Peyer's patch (tissue), 4 donors: ENCODE measurements at regions not wholly inside any gene's neighbourhood (a gene's known extent, or its start where the extent isn't known, plus 50 kb on each side); places are given as distances from the start of the nearest gene placed in this dataset.

Source experiments
- CTCF ChIP-seq, 6 experiments: fragments of 450-650 bp in 4 of 6; fragments of 200-600 bp in 2 of 6; sonication (generic) in 1 of 6; IDR thresholded peaks; one replicate each; pipeline ENCODE4 v1.5.1; 2017 to 2019; ENCODE audit warnings: antibody characterized with exemption in 6 of 6, mild to moderate bottlenecking in 3 of 6, moderate library complexity in 1 of 6
- POLR2A ChIP-seq, 2 donors: fragments of 450-650 bp; IDR thresholded peaks; one replicate each; pipeline ENCODE4 v1.5.1; 2017; ENCODE audit warnings: antibody characterized with exemption in 2 of 2, mild to moderate bottlenecking in 2 of 2, moderate library complexity in 2 of 2

DNA sequence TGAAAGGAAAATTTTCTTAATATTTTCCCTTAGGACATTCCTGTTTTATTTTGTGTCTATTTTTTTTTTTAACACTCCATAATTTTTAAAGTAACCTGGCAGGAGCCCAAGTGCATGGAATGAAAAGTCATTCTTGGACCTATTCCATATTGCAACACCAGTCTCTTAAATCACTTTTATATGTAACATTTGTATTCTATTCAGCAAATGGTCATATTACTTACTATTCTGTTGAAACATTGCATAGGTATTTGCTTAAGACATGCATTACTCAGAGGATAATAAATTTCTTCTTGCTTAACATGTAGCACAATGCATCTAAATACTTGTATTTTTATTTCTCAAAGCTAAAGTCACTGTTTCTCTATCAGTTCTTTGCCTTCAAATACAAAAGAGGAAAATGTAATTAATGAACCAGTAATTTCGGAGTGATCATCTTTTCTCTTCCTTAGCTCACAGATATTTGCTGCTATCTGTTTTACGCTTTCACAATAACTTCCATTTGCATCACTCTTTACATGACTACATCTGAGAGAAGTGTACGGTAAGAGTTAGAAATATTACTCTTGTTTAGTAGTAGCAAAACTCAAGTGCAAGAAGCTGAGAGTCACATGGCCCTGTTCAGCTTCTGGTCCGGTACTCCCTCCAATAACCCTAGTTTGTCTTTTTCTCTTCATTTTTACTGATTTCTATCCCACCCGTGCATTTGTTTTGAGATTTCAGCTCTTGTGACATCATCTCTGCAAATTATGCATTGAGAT is 394.8 kb downstream of the USP25 start:
- TF ChIP-seq CTCF (IDR thresholded peaks at IDR 0.05) (no peak), POLR2A (IDR thresholded peaks at IDR 0.05) (no peak)
